Suprapubic skin (tissue), 3 donors: ENCODE measurements at regions not wholly inside any gene's neighbourhood (a gene's known extent, or its start where the extent isn't known, plus 50 kb on each side); places are given as distances from the start of the nearest gene placed in this dataset.

Experiments used
- CTCF ChIP-seq, 2 donors: fragments of 200-600 bp in 1 of 2; fragments of 450-650 bp in 1 of 2; sonication (generic) in 1 of 2; IDR thresholded peaks; one replicate each; pipeline ENCODE4 v1.5.1; 2016 to 2019; ENCODE audit warnings: antibody characterized with exemption in 2 of 2, mild to moderate bottlenecking in 1 of 2, moderate library complexity in 1 of 2
- POLR2A ChIP-seq, 2 donors: fragments of 450-650 bp; IDR thresholded peaks; one replicate each; pipeline ENCODE4 v1.6.1; 2017; ENCODE audit warnings: antibody characterized with exemption in 2 of 2, mild to moderate bottlenecking in 2 of 2, moderate library complexity in 2 of 2

- TF ChIP-seq POLR2A (IDR thresholded peaks at IDR 0.05) (no peak), CTCF (IDR thresholded peaks at IDR 0.05) (no peak)
Observed at GRCh38 chr1:10945991-10946509, 66.4 kb upstream of the TARDBP start.
